Neural progenitor cell (in vitro differentiated cells): ENCODE measurements at regions not wholly inside any gene's neighbourhood (a gene's known extent, or its start where the extent isn't known, plus 50 kb on each side); places are given as distances from the start of the nearest gene placed in this dataset.

ENCODE experiments used
- DNase-seq: peaks from one replicate; pipeline ENCODE4 v3.0.0-alpha.2; 2016; ENCODE audit warnings: low spot score
- H2AFZ ChIP-seq: fragments of 200-600 bp; sonication (generic); replicated peaks from 2 replicates; pipeline ENCODE4 v1.6.1; 2016; ENCODE audit warnings: antibody characterized with exemption
- H3F3A ChIP-seq: fragments of 200-600 bp; sonication (generic); 2 replicates; pipeline ENCODE4 v1.6.1; 2016; ENCODE audit warnings: antibody characterized with exemption, low read depth
- H3K27ac ChIP-seq: fragments of 200-600 bp; sonication (generic); 2 replicates; pipeline ENCODE4 v1.5.1; 2016; ENCODE audit warnings: mild to moderate bottlenecking
- H3K27me3 ChIP-seq: fragments of 200-600 bp; sonication (generic); 2 replicates; pipeline ENCODE4 v1.6.1; 2016; ENCODE audit warnings: mild to moderate bottlenecking, moderate library complexity
- H3K36me3 ChIP-seq: fragments of 200-600 bp; sonication (generic); 2 replicates; pipeline ENCODE4 v1.5.1; 2016
- H3K4me1 ChIP-seq: fragments of 200-600 bp; sonication (generic); 2 replicates; pipeline ENCODE4 v1.6.1; 2016; ENCODE audit warnings: mixed run types
- H3K4me2 ChIP-seq: fragments of 200-600 bp; sonication (generic); 2 replicates; pipeline ENCODE4 v1.6.1; 2016
- H3K4me3 ChIP-seq: fragments of 200-600 bp; sonication (generic); 2 replicates; pipeline ENCODE4 v1.5.1; 2016
- H3K79me2 ChIP-seq: fragments of 200-600 bp; sonication (generic); 2 replicates; pipeline ENCODE4 v1.6.1; 2016; ENCODE audit warnings: low read depth
- H3K9ac ChIP-seq: fragments of 200-600 bp; sonication (generic); 2 replicates; pipeline ENCODE4 v1.6.1; 2016
- H3K9me3 ChIP-seq: fragments of 200-600 bp; sonication (generic); 2 replicates; pipeline ENCODE4 v1.5.1; 2016; ENCODE audit warnings: low read depth
- H4K20me1 ChIP-seq: fragments of 200-600 bp; sonication (generic); 2 replicates; pipeline ENCODE4 v1.6.1; 2016; ENCODE audit warnings: low read depth
- H3K27ac Mint-ChIP-seq: 3 replicates; pipeline ENCODE4 v1.8.0; 2021; ENCODE audit warnings: mixed read lengths
- H3K27me3 Mint-ChIP-seq: 2 replicates; pipeline ENCODE4 v1.8.0; 2022; ENCODE audit warnings: low read depth, mild to moderate bottlenecking, inconsistent platforms, moderate library complexity, mixed read lengths; ENCODE audit not compliant: insufficient read depth
- H3K36me3 Mint-ChIP-seq: 3 replicates; pipeline ENCODE4 v1.8.0; 2021; ENCODE audit warnings: mixed read lengths
- H3K4me1 Mint-ChIP-seq: 3 replicates; pipeline ENCODE4 v1.8.0; 2021; ENCODE audit warnings: mixed read lengths
- H3K4me3 Mint-ChIP-seq: 3 replicates; pipeline ENCODE4 v1.8.0; 2021; ENCODE audit warnings: mild to moderate bottlenecking, moderate library complexity, mixed read lengths
- H3K9me3 Mint-ChIP-seq: 3 replicates; pipeline ENCODE4 v1.8.0; 2020; ENCODE audit warnings: mixed read lengths
- EZH2 ChIP-seq: fragments of 200-600 bp; sonication (generic); IDR thresholded peaks from 2 replicates; pipeline ENCODE4 v1.6.1; 2017; ENCODE audit warnings: antibody characterized with exemption, mild to moderate bottlenecking, moderate library complexity
- EZH2phosphoT487 ChIP-seq: fragments of 200-600 bp; sonication (generic); IDR thresholded peaks from 2 replicates; pipeline ENCODE4 v1.6.1; 2017; ENCODE audit warnings: antibody characterized with exemption
- TF ChIP-seq, protein P1 (sequence below): fragments of 200-600 bp; sonication (generic); IDR thresholded peaks from 2 replicates; pipeline ENCODE4 v1.5.1; 2017; ENCODE audit warnings: antibody characterized with exemption, mild to moderate bottlenecking

DNA sequence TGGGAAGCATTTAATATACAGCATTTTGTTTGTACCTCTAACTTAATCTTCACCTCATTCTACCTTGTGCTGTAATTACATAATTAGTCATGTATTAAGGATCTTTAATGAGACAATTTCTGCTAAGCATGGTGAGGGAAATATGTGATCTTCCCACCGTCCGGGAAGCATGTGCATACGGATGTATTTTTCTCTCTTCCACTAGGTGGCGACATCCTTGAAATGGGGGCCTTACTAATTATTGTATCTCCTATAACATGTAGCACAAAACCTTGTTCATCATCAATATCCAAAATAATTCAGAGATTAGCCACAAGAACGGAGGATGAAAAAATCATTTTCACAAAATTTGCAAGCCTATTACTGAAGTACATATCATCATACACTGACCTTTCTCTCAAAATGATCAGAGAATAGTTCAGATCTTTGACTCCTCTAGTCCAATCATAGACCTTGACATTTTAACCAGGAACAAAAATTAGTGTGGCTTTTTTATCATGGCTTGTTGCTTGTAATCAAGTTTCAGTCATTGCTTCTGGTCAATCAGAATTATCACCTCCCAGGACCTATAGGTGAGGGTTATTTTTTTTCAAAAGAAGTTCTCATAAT lies 148.9 kb upstream of the GBE1 start:
- no peak overlapping the region for H3K9ac ChIP-seq
- peak; percentile 69 for DNase-seq
- H3K27ac Mint-ChIP-seq = no peak overlapping the region

DNA sequence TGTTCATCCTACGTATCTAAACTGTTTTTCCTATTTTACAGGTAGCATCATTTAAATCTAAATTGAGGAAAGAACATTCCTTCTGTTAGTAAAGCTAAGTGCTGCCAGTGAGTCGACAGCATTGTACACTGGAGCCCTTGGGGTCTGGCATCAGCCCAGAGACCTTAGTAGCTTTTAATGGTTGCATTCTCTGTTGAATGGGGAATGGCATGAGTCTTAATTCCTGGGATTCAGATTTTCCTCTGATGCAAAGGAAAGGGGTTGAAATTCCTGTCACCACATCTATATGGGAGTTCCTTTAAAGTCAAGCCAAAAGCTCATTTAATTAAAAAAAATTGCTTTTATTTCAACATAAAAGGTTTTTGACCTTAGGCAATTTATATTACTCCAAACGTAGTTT lies 148.4 kb upstream of the GBE1 start:
- no peak for DNase-seq
- Histone ChIP-seq H4K20me1 (no peaks in the 10 kb centered on the region), H3K36me3 (no peaks in the 10 kb centered on the region), H3K4me2 (no peak overlapping the region), H3F3A (no peaks in the 10 kb centered on the region), H3K4me3 (no peak overlapping the region), H3K9me3 (no peaks in the 10 kb centered on the region), H3K9ac (no peak overlapping the region), H3K27ac (no peak overlapping the region), H3K4me1 (no peaks in the 10 kb centered on the region), H2AFZ (no peak overlapping the region), H3K27me3 (no peaks in the 10 kb centered on the region), H3K79me2 (no peaks in the 10 kb centered on the region)
- TF ChIP-seq EZH2 (no peak), EZH2phosphoT487 (no peak)
- H3K4me1 Mint-ChIP-seq = peaks cover 6% of the 10 kb centered on the region
- H3K27me3 Mint-ChIP-seq = no peaks in the 10 kb centered on the region
- H3K4me3 Mint-ChIP-seq = no peak overlapping the region
- no peak overlapping the region for H3K27ac Mint-ChIP-seq
- H3K9me3 Mint-ChIP-seq = no peaks in the 10 kb centered on the region
- H3K36me3 Mint-ChIP-seq = no peaks in the 10 kb centered on the region

More for the DNA sequence above, 148.9 kb upstream of the GBE1 start:
- no peak overlapping the region for H3K4me3 ChIP-seq
- TF ChIP-seq EZH2 = no peak
- TF ChIP-seq, protein P1, sequence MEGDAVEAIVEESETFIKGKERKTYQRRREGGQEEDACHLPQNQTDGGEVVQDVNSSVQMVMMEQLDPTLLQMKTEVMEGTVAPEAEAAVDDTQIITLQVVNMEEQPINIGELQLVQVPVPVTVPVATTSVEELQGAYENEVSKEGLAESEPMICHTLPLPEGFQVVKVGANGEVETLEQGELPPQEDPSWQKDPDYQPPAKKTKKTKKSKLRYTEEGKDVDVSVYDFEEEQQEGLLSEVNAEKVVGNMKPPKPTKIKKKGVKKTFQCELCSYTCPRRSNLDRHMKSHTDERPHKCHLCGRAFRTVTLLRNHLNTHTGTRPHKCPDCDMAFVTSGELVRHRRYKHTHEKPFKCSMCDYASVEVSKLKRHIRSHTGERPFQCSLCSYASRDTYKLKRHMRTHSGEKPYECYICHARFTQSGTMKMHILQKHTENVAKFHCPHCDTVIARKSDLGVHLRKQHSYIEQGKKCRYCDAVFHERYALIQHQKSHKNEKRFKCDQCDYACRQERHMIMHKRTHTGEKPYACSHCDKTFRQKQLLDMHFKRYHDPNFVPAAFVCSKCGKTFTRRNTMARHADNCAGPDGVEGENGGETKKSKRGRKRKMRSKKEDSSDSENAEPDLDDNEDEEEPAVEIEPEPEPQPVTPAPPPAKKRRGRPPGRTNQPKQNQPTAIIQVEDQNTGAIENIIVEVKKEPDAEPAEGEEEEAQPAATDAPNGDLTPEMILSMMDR = peak; percentile 92
- TF ChIP-seq EZH2phosphoT487 = no peak
- H3K79me2 ChIP-seq = no peaks in the 10 kb centered on the region
- no peaks in the 10 kb centered on the region for H3K27me3 ChIP-seq
- no peaks in the 10 kb centered on the region for H3K4me1 ChIP-seq
- peaks cover 1% of the 10 kb centered on the region for H3K9me3 Mint-ChIP-seq
- no peak overlapping the region for H3K4me3 Mint-ChIP-seq
- H3K9me3 ChIP-seq = no peaks in the 10 kb centered on the region
- H2AFZ ChIP-seq = no peak overlapping the region
- H3K4me1 Mint-ChIP-seq = peaks cover 6% of the 10 kb centered on the region
- no peaks in the 10 kb centered on the region for H3F3A ChIP-seq
- H3K36me3 Mint-ChIP-seq = no peaks in the 10 kb centered on the region
- no peak overlapping the region for H3K4me2 ChIP-seq
- no peaks in the 10 kb centered on the region for H3K27me3 Mint-ChIP-seq
- H4K20me1 ChIP-seq = no peaks in the 10 kb centered on the region
- H3K36me3 ChIP-seq = no peaks in the 10 kb centered on the region
- no peak overlapping the region for H3K27ac ChIP-seq

DNA sequence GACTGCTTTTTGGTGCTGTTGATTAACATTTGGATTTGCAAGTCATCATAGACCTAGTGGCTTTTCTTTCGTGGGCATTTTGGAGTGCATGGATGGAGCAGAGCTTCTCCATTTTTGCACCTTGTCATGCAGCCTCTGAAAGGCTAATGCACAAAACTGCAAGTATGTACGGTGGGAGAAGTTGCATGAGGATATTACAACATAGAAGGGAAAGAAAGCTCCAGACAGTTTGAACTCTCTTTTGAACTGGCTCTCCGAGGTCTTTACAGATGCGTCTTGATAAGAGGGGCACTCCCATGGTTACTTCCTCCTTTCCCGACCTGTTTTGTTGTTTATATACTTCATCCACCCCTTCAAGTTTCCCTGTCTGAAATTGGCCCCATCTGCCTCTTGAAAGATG lies 147.1 kb upstream of the GBE1 start:
- no peaks in the 10 kb centered on the region for H3K36me3 ChIP-seq
- TF ChIP-seq, protein P1 = no peak
- TF ChIP-seq EZH2phosphoT487 (no peak), EZH2 (no peak)
- no peaks in the 10 kb centered on the region for H3K4me1 ChIP-seq
- H3F3A ChIP-seq = no peaks in the 10 kb centered on the region
- H3K36me3 Mint-ChIP-seq = no peaks in the 10 kb centered on the region
- no peak overlapping the region for H3K27ac Mint-ChIP-seq
- H3K9me3 ChIP-seq = no peaks in the 10 kb centered on the region
- H3K4me3 Mint-ChIP-seq = no peak overlapping the region
- H3K4me1 Mint-ChIP-seq = no peaks in the 10 kb centered on the region
- no peak overlapping the region for H3K4me3 ChIP-seq
- H2AFZ ChIP-seq = peak overlapping the region; percentile 28
- H3K27ac ChIP-seq = no peak overlapping the region
- H4K20me1 ChIP-seq = no peaks in the 10 kb centered on the region
- no peaks in the 10 kb centered on the region for H3K27me3 ChIP-seq
- H3K27me3 Mint-ChIP-seq = no peaks in the 10 kb centered on the region
- H3K9ac ChIP-seq = no peak overlapping the region
- H3K79me2 ChIP-seq = no peaks in the 10 kb centered on the region
- no peak overlapping the region for H3K4me2 ChIP-seq
- no peak for DNase-seq
- no peaks in the 10 kb centered on the region for H3K9me3 Mint-ChIP-seq

DNA sequence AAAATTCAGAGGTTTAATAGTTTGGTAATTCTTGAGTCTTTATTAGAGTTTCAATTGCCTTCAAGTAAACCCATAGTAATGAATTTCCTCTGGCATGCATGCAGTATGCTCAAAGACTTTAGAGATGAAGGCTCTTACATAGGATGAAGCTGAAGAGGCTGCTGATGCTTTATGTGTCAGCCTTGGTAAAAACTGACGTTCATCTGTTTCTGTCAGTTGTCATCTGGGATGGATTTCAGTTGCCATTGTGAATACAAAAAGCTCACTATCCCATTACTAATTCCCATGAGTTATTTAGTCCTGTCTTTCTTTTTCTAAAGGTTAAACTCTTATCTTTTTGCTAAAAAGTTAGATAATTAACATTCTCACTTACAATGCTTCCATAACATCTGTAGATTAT lies 136.9 kb upstream of the GBE1 start:
- H3K36me3 ChIP-seq = no peaks in the 10 kb centered on the region
- H3K27me3 ChIP-seq = no peaks in the 10 kb centered on the region
- no peaks in the 10 kb centered on the region for H3K36me3 Mint-ChIP-seq
- H3K27ac Mint-ChIP-seq = no peak overlapping the region
- H3K79me2 ChIP-seq = no peaks in the 10 kb centered on the region
- H4K20me1 ChIP-seq = no peaks in the 10 kb centered on the region
- H3K4me1 ChIP-seq = peaks cover 4% of the 10 kb centered on the region
- no peak overlapping the region for H3K4me2 ChIP-seq
- peaks cover 4% of the 10 kb centered on the region for H3K4me1 Mint-ChIP-seq
- no peak overlapping the region for H3K4me3 ChIP-seq
- no peaks in the 10 kb centered on the region for H3F3A ChIP-seq
- no peak overlapping the region for H3K9ac ChIP-seq
- no peak overlapping the region for H2AFZ ChIP-seq
- DNase-seq = no peak
- no peaks in the 10 kb centered on the region for H3K9me3 ChIP-seq
- TF ChIP-seq EZH2 (no peak), EZH2phosphoT487 (no peak)
- TF ChIP-seq, protein P1 = no peak
- no peak overlapping the region for H3K4me3 Mint-ChIP-seq
- H3K27ac ChIP-seq = no peak overlapping the region
- H3K9me3 Mint-ChIP-seq = no peaks in the 10 kb centered on the region
- no peaks in the 10 kb centered on the region for H3K27me3 Mint-ChIP-seq
